GM18507 (cell line): ENCODE measurements at regions not wholly inside any gene's neighbourhood (a gene's known extent, or its start where the extent isn't known, plus 50 kb on each side); places are given as distances from the start of the nearest gene placed in this dataset.

Experiments
- DNase-seq: peaks from one replicate; pipeline ENCODE4 v3.0.0; 2011; ENCODE audit warnings: low read depth; ENCODE audit not compliant: insufficient read length; ENCODE audit errors: extremely low spot score
- FAIRE-seq: peaks from 2 replicates; lab custom pipeline; 2011; peaks lifted over from hg19 to GRCh38; lab: Jason Lieb, UNC

DNA sequence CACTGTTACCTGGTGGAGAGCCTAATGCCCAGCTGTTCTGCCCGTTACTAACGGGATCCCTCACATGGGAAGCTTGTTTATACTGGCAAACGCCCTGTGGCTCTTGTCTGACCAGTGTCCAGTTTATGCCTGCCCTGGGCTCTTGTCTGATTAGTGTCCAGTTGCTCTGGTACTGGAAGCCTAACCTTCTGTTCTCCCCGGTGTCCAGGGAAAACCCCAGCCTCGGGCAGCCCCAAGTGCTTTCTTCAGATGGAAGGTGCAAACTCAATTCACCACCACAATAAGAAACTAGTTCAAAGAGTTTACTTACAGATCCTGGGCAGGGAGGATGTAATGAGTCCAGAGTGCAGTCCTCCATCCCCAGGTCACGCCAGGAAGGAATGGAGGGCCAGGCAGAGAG is 148.4 kb downstream of the TBXT start:
- FAIRE-seq (no peak), DNase-seq (no peak)

DNA sequence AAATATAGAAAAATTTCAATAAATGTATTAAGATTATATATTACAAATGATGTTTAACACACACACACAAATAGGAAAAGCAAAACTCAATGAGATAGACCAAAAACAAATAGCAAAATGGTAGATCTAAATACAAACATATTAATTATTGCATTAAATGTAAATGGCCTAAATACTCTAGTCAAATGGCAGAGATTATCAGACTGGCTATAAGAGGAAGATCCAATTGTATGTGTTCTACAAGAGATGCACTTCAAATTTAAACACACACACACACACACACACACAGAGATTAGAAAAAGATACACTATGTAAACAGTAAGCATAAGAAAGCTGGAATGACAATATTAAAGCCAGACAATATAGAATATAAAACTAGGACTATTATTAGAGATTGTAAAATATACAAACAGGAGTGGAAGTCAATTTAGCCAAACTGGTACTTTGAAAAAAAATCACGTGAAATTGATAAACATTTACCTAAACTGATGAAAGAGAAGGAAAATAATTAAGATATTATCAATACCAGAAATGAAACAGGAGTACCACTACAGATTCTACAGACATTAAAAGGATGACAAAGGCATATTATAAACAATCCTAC is 150.5 kb downstream of the TBXT start:
- DNase-seq (no peak), FAIRE-seq (no peak)

DNA sequence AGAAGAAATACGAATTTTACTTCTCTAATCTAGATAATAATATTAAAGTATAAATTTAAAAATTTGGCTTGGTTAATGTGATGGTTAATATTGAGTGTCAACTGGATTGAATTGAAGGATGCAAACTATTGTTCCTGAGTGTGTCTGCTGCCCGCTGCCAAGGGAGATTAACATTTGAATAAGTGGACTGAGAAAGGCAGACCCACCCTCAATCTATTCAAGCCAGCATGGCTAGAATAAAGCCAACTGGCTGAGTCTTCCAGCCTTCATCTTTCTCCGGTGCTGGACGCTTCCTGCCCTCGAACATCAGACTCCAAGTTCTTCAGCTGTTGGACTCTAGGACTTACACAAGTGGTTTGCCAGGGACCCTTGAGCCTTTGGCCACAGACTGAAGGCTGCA is 152.7 kb downstream of the TBXT start:
- FAIRE-seq (no peak), DNase-seq (no peak)

DNA sequence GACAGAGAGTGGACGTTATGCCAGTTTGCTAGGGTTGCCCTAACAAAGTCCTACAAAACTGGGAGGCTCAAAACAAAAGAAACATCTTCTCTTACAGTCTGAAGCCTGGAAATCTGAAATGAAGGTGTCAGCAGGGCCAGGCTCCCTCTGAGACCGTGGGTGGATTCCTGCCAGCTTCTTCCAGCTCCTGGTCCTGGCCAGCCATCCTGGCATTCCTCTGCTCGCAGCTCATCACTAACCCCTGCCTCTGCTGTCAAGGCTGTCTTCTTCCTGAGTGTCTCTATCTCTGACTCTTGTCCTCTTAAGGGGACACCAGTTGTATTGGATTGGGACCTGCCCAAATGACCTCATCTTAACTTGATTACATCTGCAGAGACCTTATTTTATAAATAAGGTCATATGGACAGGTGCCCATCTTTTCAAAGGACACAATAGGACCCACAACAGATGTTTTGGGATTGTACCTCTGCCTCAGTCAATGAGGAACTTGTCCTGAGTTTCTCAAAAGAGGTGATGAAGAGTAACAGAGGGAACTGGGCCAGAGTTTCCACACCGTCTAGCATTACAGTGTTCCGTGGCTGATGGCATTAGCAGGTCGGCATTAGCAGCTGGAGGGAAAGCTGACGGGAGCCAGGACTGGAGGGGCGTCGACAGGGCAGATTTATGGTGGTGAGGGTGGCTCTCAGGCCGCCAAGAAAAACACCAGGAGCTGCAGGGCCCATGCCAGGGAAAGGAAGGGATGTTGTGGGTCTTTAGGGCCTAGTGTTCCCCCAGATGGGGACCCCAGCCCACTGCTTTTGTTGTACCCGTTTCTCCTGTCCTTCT is 157.3 kb downstream of the TBXT start:
- no peak for FAIRE-seq
- no peak for DNase-seq

DNA sequence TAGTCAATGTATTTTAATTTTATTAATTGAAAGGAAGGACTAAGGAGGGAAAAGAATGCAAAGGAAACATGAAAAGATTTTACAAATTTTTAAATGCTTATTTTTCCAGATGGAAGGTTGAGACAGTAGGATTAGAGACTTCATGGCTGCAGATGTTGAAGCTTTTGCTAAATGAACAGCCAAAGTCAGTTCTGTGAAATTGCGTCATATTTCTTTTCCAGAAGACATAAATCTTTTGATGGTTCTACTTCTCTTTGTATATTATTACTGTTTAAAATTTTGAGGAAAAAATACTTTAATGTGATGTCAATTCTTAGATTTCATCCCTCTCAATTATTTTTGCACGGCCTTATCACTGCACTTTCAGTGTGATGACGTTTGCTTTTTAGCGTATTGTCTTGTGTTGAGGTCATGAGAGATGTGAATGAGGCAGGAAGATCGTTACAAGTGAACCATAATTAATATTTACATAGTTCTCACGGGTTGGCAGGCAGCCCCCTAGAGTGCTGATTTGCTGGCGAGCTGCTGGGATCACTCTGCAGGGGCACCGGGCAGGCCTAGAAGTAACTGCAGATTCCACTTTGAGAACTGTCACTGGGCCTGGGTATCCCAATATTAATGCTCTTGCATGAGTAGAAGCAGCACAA is 158.1 kb downstream of the TBXT start:
- no peak for DNase-seq
- no peak for FAIRE-seq

DNA sequence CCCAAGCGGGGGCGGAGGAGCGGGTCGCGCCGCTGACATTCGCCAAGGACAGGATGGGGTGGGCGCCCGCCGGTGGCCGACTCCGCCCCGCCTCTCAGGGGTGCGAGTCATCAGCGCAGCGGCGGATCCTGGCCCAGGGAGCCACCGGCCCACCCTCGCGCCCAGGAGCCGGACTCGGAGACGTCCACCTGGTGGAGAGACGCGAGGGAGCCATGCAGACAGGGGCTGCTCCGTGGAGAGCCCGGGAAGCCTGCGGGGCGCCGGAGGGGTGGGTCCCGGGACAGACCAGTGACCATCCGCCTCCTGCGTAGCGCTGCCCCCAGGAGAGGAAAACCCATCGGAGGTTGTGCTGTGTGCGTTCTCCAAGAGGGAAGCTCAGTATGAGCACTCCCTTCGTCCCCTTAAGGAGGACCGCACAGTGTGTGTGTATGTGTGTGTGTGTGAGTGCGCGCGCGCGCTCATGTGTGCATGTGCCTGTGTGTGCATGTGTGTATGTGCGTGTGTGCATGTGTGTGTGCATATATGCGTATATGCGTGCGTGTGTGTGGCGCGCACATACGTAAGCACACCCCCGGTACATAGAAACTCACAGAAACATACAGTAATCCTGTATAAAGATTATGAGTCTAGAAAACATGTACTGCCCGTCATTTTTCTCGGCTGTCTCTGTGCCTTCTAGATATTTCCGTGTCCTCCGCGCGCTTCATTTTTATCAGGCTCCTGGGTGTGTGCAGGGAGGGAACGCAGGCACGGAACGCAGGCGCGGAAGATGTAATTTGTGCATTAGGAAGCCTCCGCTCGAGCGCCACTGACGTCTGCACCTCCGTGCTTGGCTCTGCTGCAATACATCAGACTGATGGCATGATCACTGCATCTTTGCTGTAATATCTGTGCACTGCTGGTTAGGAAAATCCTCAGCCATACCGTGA is 158.9 kb downstream of the TBXT start:
- no peak for DNase-seq
- no peak for FAIRE-seq

DNA sequence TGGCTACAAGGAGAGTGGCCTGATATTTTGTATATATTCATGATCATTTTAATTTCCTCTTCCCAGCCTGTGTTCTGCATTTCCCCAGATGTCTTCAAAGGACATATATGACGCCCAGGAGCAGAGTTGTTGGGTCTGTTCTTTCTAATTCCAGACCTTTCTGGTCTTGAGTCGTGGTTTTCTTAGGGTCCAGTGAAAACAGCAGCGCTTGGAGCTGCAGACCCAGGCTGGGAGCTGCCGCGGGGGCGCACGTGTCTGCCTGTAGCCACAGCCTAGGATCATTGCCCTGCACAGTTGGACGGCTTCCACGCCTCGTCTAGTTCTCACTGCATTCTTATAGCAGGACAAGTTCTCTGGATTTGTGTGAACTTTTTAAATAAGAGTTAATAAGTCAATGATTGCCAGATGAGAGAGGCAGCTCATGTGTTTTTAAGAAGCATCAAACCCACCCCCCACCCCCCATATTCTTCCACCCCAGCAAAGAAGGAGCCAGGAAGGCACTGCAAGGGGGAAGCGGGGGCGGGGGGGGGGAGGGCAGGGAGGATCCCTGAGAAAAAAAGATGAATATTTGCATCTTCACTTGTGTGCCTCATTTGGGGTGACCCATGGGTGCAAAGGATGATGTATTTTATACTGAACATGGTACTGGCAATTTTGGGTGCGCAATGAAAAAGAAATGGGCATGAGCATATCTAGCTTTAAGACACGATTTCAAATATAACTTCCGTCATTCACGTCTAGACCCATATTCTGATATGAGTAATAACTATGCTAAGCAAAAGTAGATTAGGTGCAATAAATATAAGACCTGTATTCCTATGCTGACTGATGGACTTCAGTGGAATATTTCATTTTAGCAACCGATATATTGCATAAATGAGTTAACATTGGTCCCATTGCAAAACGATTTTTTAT is 160.0 kb downstream of the TBXT start:
- FAIRE-seq = no peak
- no peak for DNase-seq

DNA sequence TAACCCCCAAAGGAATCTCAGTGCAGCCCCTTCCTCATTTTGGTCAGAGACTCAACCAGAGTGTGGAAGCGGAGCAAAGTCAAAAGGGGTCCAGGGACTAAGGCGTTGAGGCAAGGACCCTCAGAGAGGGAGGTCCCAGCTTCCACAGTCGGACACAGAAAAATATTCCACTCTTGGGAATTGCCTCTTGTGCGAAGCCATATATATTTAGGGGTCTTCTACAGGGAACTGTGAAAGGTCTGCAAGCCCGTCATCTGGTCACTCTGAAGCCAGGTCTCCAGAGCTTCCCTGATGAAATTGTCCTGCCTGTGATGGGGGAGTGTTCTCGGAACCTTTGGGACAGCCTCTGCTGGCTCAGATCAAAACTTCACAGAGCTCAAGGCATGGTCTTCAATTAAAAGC is 160.8 kb downstream of the TBXT start:
- FAIRE-seq = no peak
- no peak for DNase-seq

DNA sequence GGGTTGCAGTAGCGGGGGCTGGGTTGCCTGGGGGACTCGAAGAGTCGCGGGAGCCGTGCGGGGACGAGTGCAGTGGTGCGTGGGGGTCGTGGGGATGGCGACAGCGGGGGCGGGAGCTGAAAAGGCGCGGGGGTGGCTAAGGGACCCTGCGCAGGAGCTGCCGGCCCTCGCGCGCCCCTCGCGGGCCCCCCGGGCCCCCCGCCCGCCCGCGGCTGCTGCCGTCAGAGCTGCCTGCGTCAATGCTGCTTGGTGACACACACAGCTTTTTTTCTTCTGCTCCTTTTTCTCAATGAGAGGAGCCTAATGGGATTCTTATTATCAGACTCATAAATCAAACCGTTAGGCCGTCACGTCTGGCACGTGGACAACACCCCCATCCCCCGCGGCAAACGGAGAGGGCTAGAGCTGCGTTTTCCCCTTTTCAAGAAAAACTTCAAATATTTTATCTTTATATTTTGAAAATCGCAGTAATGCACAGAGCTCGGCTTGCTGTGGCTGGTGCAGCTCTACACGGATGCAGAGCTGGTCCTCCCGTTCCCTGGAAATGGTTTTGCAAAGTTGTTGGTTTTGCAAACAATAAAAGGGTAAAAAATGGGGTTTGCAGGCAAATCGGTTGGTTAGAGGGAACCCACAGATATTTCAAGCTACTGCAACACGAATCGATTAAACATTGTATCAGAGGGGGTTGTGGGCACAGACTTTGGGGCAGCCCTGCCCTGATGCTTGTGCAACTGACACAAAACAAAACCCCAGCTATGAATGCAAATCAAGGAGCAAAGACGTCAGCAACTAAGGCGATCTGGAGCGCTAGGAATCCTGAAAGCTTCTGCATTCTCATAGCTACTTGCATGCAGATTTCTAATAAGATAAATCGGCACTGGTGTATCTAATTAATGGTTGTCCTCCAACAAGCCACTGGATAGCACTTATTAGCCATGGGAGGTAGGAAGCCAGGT is 161.4 kb downstream of the TBXT start:
- FAIRE-seq (no peak), DNase-seq (no peak)

DNA sequence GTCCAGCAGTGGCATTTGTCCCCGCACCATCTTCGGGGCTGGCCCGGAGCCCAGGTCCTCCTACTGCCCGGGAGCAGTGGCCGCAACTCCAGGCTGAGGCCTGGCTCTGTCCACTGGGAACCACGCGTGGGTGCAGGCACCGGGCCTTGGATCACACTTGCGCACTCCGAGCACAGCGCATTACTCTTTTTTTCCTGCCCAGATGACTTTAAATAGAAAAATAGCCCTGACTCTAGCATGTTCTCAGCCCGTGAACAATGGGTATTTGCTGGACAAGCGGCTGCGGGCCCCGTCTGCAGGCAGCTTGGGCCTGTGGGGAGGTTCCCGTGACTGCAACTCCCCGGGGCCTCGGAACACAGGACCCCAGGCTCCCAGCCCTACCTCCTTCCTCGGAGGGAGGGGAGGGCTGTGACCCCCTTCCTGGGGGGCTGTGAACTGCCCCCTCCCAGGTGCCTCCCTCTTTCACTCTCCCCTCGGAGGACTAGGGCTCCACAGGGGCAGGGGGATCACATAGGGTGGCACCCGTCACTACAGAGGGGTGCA is 162.2 kb downstream of the TBXT start:
- DNase-seq (no peak), FAIRE-seq (no peak)

DNA sequence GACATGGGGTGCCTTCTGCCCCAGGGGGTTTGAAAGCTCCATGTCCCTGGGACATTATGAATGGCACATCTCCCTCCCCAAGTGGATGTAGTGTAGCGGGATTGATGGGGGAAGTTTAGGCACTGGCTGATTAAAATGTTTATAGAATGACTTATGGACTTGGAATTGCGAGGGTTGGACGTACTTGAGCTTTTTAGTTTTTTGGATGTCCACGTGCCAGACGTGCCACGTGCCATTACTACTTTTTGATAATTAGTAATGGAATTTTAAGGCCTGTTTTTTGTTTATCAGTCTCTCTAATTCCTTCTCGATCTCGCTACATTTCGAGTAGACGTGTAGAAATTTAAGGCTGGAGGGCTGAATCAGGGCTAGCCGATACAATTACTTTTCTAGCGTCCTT is 162.8 kb downstream of the TBXT start:
- DNase-seq = no peak

DNA sequence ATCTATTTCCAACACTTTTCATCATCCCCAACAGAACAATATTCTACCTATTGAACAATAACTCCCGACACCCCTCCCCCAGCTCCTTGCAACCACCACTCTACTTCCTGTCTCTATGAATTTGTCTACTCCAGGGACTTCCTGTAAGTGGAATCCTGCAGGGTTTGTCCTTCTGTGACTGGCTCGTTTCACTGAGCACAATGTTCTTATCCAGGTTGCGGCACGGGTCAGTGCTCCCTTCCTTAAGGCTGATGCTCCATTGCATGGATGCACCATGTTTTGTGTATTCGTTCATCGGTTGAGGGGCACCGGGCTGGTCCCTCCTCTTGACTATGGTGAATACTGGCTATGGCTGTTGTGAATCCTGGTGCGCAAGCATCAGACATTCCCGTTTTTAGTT is 163.2 kb downstream of the TBXT start:
- no peak for DNase-seq

More for the DNA sequence above, 162.8 kb downstream of the TBXT start:
- FAIRE-seq = no peak

DNA sequence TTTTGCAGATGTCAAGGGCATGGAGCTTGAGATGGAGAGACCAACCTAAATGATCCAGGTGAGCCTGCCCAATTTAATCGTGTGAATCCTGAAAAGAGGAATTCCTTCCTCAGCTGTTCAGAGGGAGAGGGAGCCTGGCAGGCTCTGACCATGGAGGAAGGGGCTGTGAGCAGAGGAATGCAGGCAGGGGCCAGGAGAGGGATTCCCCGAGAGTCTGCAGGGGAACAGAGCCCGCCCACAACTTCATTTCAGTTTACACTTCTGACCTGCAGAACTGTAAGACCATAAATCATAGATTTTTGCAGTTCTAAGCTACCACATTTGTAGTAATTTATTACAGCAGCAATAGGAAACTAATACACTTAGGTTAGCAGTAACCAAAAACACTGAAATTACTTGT is 164.1 kb downstream of the TBXT start:
- FAIRE-seq (no peak), DNase-seq (no peak)

More for the DNA sequence above, 163.2 kb downstream of the TBXT start:
- FAIRE-seq = no peak

DNA sequence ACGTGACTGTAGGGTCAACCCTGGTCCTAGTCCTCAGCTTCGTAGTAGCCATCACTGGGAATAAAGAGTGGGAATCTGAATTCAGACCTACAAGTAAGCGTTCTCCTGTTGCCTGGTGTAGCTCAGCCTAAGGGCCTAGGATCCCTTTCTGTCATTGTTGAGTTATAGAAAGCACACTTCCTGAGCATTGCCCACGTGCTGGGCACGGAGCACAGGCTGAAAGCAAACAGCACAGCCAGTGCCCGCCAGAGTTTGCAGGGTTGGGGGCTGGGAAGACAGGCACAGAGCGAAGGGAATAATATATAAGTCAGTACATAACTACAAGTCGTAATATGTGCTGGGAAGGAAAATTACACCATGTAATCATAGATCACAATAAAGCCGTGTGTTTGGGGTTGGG is 166.3 kb downstream of the TBXT start:
- no peak for FAIRE-seq
- DNase-seq = no peak

DNA sequence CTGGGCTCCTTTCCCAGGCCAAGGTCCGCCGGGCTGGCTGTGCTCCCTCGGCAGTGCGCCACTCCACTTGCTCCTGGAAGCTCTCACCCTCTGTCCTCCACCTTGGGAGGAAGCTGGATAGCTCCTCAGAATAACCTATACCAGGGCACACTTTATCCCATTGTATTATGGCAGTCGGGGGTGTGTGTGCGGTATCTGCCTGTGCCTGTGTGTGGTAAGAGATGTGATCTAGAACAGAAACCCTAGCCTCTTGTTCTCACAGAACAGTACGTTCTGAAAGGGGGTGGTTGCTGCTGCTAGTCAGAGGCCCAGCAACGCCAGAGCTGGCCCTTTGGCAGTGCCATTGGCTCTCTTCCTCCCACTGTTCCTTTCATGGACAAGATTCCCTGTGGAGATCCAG is 168.4 kb downstream of the TBXT start:
- no peak for FAIRE-seq
- no peak for DNase-seq

DNA sequence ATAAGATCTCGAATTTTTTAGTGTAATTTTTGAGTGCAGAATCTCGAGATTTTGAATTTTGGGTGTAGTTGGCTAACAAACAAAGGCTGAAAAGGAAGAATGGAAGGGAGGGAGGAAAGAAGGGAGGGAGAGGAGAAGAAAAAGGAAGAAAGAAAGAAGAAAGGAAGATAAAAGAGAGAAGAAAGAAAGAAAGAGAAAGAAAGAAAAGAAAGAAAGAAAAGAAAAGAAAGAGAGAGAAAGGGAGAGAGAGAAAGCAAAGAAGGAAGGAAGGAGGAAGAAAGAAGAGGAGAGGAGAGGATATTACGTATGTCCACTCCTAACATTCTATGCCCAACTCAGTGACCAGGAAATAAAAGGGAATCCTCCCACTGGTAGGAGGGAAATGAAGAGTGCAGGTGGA is 169.6 kb downstream of the TBXT start:
- FAIRE-seq (no peak), DNase-seq (no peak)

DNA sequence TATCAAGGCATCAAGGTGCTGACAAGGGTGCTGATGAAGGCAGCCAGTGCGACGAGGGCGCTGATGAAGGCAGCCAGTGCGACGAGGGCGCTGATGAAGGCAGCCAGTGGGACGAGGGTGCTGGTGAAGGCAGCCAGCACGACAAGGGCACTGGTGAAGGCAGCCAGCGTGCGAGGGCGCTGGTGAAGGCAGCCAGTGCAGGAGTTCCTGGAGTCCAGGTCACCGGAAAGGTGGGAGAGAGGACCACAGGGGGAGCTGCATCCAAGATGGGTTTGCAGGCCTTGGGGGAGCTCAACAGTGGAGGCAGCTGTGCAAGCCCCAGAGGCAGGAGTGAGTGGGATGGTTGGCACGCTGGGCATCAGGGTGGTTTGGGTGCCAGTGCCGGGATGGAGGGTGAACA is 176.3 kb downstream of the TBXT start:
- FAIRE-seq = no peak
- DNase-seq = no peak

DNA sequence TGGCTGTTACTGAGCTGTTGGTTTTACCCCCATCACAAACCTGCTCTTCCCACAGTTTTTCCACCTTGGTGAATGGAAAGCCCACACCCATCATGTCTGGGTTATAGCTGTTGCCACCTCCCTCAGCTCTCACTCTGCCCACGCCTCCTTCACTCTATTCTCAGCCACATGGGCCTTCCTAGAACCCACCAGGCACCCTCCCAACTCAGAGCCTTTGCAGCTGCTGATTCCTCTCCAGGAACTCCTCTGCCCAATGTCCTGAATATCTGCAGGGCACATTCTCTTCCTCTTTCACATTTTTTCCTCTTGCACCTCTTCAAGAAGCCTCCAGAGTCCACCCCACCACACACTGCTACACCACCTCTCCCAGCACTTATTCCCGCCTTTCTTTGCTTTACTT is 177.4 kb downstream of the TBXT start:
- FAIRE-seq (no peak), DNase-seq (no peak)
